H1 (cell line): ENCODE measurements at regions not wholly inside any gene's neighbourhood (a gene's known extent, or its start where the extent isn't known, plus 50 kb on each side); places are given as distances from the start of the nearest gene placed in this dataset.

ENCODE experiments used
- CTCF ChIA-PET: fragments of 300-600 bp; sonication (Branson Sonifier 250); formaldehyde crosslinking; loops from one replicate; lab custom pipeline; 2021; ENCODE audit not compliant: partially characterized antibody; lab: Charles Lee
- POLR2A ChIA-PET: fragments of 300-600 bp; sonication (Branson Sonifier 250); formaldehyde crosslinking; loops from one replicate; lab custom pipeline; 2021; ENCODE audit warnings: inconsistent platforms; ENCODE audit not compliant: partially characterized antibody; lab: Charles Lee
- DNase-seq, 2 experiments: peaks; one replicate each; pipeline versions ENCODE4 v3.0.0 to v3.0.0-alpha.2; 2010 to 2022; ENCODE audit warnings: low spot score in 2 of 2, low read depth in 1 of 2, mixed read lengths in 1 of 2
- FAIRE-seq: peaks from 2 replicates; lab custom pipeline; 2011; peaks lifted over from hg19 to GRCh38; lab: Jason Lieb, UNC
- H2AFZ ChIP-seq: 2 replicates; pipeline ENCODE4 v1.8.1; 2012; ENCODE audit warnings: low read length, inconsistent platforms
- H2AK5ac ChIP-seq: 2 replicates; pipeline ENCODE4 v1.6.1; 2013; ENCODE audit warnings: low read depth, low read length
- H2BK120ac ChIP-seq: replicated peaks from 2 replicates; pipeline ENCODE3; 2013; ENCODE audit warnings: low read depth, low read length, inconsistent platforms
- H2BK12ac ChIP-seq: 2 replicates; pipeline ENCODE4 v1.6.1; 2013; ENCODE audit warnings: low read depth, low read length
- H2BK15ac ChIP-seq: 2 replicates; pipeline ENCODE4 v1.6.1; 2013; ENCODE audit warnings: low read length
- H2BK20ac ChIP-seq: 2 replicates; pipeline ENCODE4 v1.6.1; 2013; ENCODE audit warnings: low read length
- H2BK5ac ChIP-seq: 2 replicates; pipeline ENCODE4 v1.6.1; 2013; ENCODE audit warnings: low read depth, low read length
- H3K14ac ChIP-seq: 2 replicates; pipeline ENCODE4 v1.6.1; 2013; ENCODE audit warnings: inconsistent platforms; ENCODE audit not compliant: insufficient read length
- H3K18ac ChIP-seq: 2 replicates; pipeline ENCODE4 v1.6.1; 2013; ENCODE audit warnings: low read length; ENCODE audit errors: extremely low read depth
- H3K23ac ChIP-seq: 2 replicates; pipeline ENCODE4 v1.6.1; 2013; ENCODE audit warnings: inconsistent platforms; ENCODE audit not compliant: insufficient read length
- H3K23me2 ChIP-seq: 2 replicates; pipeline ENCODE4 v1.6.1; 2013; ENCODE audit warnings: low read depth, low read length
- H3K27ac ChIP-seq: 2 replicates; pipeline ENCODE4 v1.6.1; 2011; ENCODE audit warnings: low read depth, low read length, inconsistent platforms
- H3K27me3 ChIP-seq, 4 experiments: replicated peaks in 1 of 4; 1 replicate in 1 of 4; 2 replicates in 3 of 4; pipeline versions ENCODE4 v1.6.1 to v1.8.1; 2011 to 2013; ENCODE audit warnings: low read length in 3 of 4, mild to moderate bottlenecking in 3 of 4, inconsistent platforms in 2 of 4, mixed read lengths in 2 of 4, moderate library complexity in 1 of 4; ENCODE audit not compliant: control insufficient read depth in 3 of 4, insufficient read depth in 3 of 4; ENCODE audit errors: extremely low read depth in 1 of 4
- H3K36me3 ChIP-seq, 4 experiments: 2 replicates each; pipeline versions ENCODE4 v1.6.1 to v1.8.1; 2011 to 2013; ENCODE audit warnings: mild to moderate bottlenecking in 4 of 4, low read length in 3 of 4, moderate library complexity in 2 of 4, control low read depth in 1 of 4, inconsistent platforms in 1 of 4; ENCODE audit not compliant: insufficient read depth in 4 of 4, control insufficient read depth in 2 of 4
- H3K4ac ChIP-seq: replicated peaks from 2 replicates; pipeline ENCODE3; 2013; ENCODE audit warnings: low read length, low read depth, mixed read lengths, inconsistent platforms; ENCODE audit not compliant: insufficient read length
- H3K4me1 ChIP-seq, 4 experiments: replicated peaks in 1 of 4; 1 replicate in 1 of 4; 2 replicates in 3 of 4; pipeline versions ENCODE4 v1.6.1 to v1.8.1; 2011 to 2013; ENCODE audit warnings: low read length in 3 of 4, inconsistent platforms in 2 of 4, mixed read lengths in 1 of 4; ENCODE audit not compliant: insufficient read depth in 4 of 4, control insufficient read depth in 3 of 4
- H3K4me2 ChIP-seq, 2 experiments: 2 replicates each; pipeline versions ENCODE4 v1.6.1 to v1.8.1; 2011 to 2013; ENCODE audit warnings: low read depth in 2 of 2, low read length in 2 of 2, control low read depth in 1 of 2, inconsistent platforms in 1 of 2, mild to moderate bottlenecking in 1 of 2; ENCODE audit not compliant: insufficient read depth in 1 of 2
- H3K4me3 ChIP-seq, 4 experiments: fragments of 200-600, 300-600 bp in 1 of 4; sonication (generic), shearing (Covaris generic), sonication (Bioruptor Twin) in 1 of 4; 2 replicates each; pipeline versions ENCODE4 v1.5.1 to v1.8.1; 2011 to 2016; ENCODE audit warnings: low read length in 4 of 4, low read depth in 3 of 4, control low read depth in 2 of 4, inconsistent platforms in 2 of 4, mild to moderate bottlenecking in 2 of 4, mixed read lengths in 1 of 4, moderate library complexity in 1 of 4; ENCODE audit not compliant: insufficient read depth in 2 of 4; ENCODE audit errors: extremely low read depth in 1 of 4
- H3K56ac ChIP-seq: replicated peaks from 2 replicates; pipeline ENCODE3; 2013; ENCODE audit warnings: low read depth, mild to moderate bottlenecking, mixed read lengths, low read length, inconsistent platforms; ENCODE audit not compliant: insufficient read length
- H3K79me1 ChIP-seq: 2 replicates; pipeline ENCODE4 v1.6.1; 2013; ENCODE audit warnings: low read depth, low read length, control low read depth
- H3K79me2 ChIP-seq, 2 experiments: 2 replicates each; pipeline versions ENCODE4 v1.6.1 to v1.8.1; 2012 to 2013; ENCODE audit warnings: low read length in 2 of 2, mild to moderate bottlenecking in 2 of 2, inconsistent platforms in 1 of 2; ENCODE audit not compliant: insufficient read depth in 2 of 2, control insufficient read depth in 1 of 2
- H3K9ac ChIP-seq, 4 experiments: replicated peaks in 1 of 4; 1 replicate in 1 of 4; 2 replicates in 3 of 4; pipeline versions ENCODE4 v1.6.1 to v1.8.1; 2011 to 2013; ENCODE audit warnings: low read depth in 3 of 4, low read length in 3 of 4, control low read depth in 2 of 4, mild to moderate bottlenecking in 2 of 4, moderate library complexity in 2 of 4, inconsistent platforms in 1 of 4; ENCODE audit errors: extremely low read depth in 1 of 4
- H3K9me3 ChIP-seq, 2 experiments: 2 replicates each; pipeline versions ENCODE4 v1.6.1 to v1.8.1; 2012 to 2013; ENCODE audit warnings: mild to moderate bottlenecking in 2 of 2, moderate library complexity in 2 of 2, control low read depth in 1 of 2, inconsistent platforms in 1 of 2, low read depth in 1 of 2, low read length in 1 of 2, mixed read lengths in 1 of 2; ENCODE audit not compliant: insufficient read depth in 2 of 2
- H4K20me1 ChIP-seq, 2 experiments: replicated peaks in 1 of 2; 2 replicates each; pipeline versions ENCODE3 to v1.8.1; 2011 to 2013; ENCODE audit warnings: inconsistent platforms in 2 of 2, low read length in 2 of 2, mild to moderate bottlenecking in 1 of 2; ENCODE audit not compliant: insufficient read depth in 2 of 2, control insufficient read depth in 1 of 2
- H4K5ac ChIP-seq: 2 replicates; pipeline ENCODE4 v1.6.1; 2013; ENCODE audit warnings: low read length, low read depth, mixed read lengths, inconsistent platforms; ENCODE audit not compliant: insufficient read length
- H4K8ac ChIP-seq: 2 replicates; pipeline ENCODE4 v1.8.0; 2013; ENCODE audit warnings: mild to moderate bottlenecking, moderate library complexity, low read length, inconsistent platforms; ENCODE audit not compliant: insufficient read depth; ENCODE audit errors: extremely low read depth
- H4K91ac ChIP-seq: replicated peaks from 2 replicates; pipeline ENCODE3; 2013; ENCODE audit warnings: low read length, mixed read lengths, inconsistent platforms; ENCODE audit not compliant: insufficient read length
- CREB1 ChIP-seq: IDR thresholded peaks from 2 replicates; pipeline ENCODE4 v1.6.1; 2012; ENCODE audit warnings: inconsistent platforms
- EP300 ChIP-seq, 2 experiments: IDR thresholded peaks; 1 replicate in 1 of 2; 2 replicates in 1 of 2; pipeline ENCODE4 v1.6.1; 2011 to 2012; ENCODE audit warnings: low read depth in 2 of 2, low read length in 2 of 2, mild to moderate bottlenecking in 2 of 2, borderline replicate concordance in 1 of 2, inconsistent platforms in 1 of 2, moderate library complexity in 1 of 2
- WGBS, 2 experiments: shearing (Covaris generic) in 1 of 2; methylation state at CpG; one replicate each; pipeline versions ENCODE4 v1.1.6 to v1.1.7; 2013 to 2015; ENCODE audit warnings: low lambda C conversion rate in 2 of 2, mixed read lengths in 2 of 2, inconsistent platforms in 1 of 2, low coverage in 1 of 2, missing lambda C conversion rate in 1 of 2; ENCODE audit not compliant: insufficient replicate concordance in 2 of 2, insufficient coverage in 1 of 2, insufficient read length in 1 of 2; ENCODE audit errors: extremely low coverage in 1 of 2, missing lambda C conversion rate in 1 of 2; 5-methylcytosine and 5-hydroxymethylcytosine counted together
- TF ChIP-seq, protein P1 (sequence below): IDR thresholded peaks from 2 replicates; pipeline ENCODE4 v1.6.1; 2011; ENCODE audit warnings: low read depth, mild to moderate bottlenecking, low read length; ENCODE audit not compliant: insufficient read depth

- Histone ChIP-seq H4K8ac (no peak overlapping the region), H3K23me2 (no peaks in the 10 kb centered on the region), H3K79me1 (no peaks in the 10 kb centered on the region), H3K9ac (no peak overlapping the region), H2BK15ac (no peak overlapping the region), H3K23ac (no peak overlapping the region), H4K5ac (no peak overlapping the region), H2BK120ac (no peak overlapping the region), H3K79me2 (no peaks in the 10 kb centered on the region), H2AK5ac (no peak overlapping the region), H3K4ac (no peak overlapping the region), H3K4me2 (no peak overlapping the region), H3K4me3 (no peak overlapping the region), H3K36me3 (no peaks in the 10 kb centered on the region), H2BK20ac (no peak overlapping the region), H4K91ac (no peak overlapping the region), H3K9me3 (no peaks in the 10 kb centered on the region), H3K56ac (no peak overlapping the region), H3K27me3 (no peaks in the 10 kb centered on the region), H2BK12ac (no peak overlapping the region), H3K14ac (no peak overlapping the region), H3K27ac (no peak overlapping the region), H2AFZ (no peak overlapping the region), H2BK5ac (no peak overlapping the region), H3K18ac (no peak overlapping the region), H4K20me1 (no peaks in the 10 kb centered on the region), H3K4me1 (peaks cover 0 to 5% (median 0%) of the 10 kb centered on the region in 4 experiments; a peak in 1 of 7 replicates)
- CTCF ChIA-PET: interaction anchor here (0.9 to 13.3 kb wide), 8 partner anchors 12 to 198 kb away, joined by 3 to 142 read pairs (median 6); no protein-coding TSS in a partner anchor
- DNase-seq (no peak), FAIRE-seq (no peak)
- WGBS, 2 experiments: 98% methylated on average over 3 of the region's 3 CpGs; no CpG with 5 or more reads in 1 of the 2 experiments
- POLR2A ChIA-PET: no interaction called here
- TF ChIP-seq, protein P1, sequence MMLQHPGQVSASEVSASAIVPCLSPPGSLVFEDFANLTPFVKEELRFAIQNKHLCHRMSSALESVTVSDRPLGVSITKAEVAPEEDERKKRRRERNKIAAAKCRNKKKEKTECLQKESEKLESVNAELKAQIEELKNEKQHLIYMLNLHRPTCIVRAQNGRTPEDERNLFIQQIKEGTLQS: no peak
- no peak for TF ChIP-seq EP300 (IDR thresholded peaks at IDR 0.05; ENCODE audit: borderline replicate concordance in 1 of 2, low read depth in 2 of 2, low read length in 2 of 2)
- no peak for TF ChIP-seq CREB1
Observed at GRCh38 chr6:43956478-43956877, 170.8 kb downstream of the MRPL14 start.
